Stromal cell of bone marrow (primary cell): ENCODE measurements at regions not wholly inside any gene's neighbourhood (a gene's known extent, or its start where the extent isn't known, plus 50 kb on each side); places are given as distances from the start of the nearest gene placed in this dataset.

ENCODE experiments used
- DNase-seq: peaks from one replicate; pipeline ENCODE4 v3.0.0-alpha.2; 2012; ENCODE audit warnings: low read depth

- DNase-seq: no peak
Measured at GRCh38 chr6:767755-768512, 75.0 kb upstream of the EXOC2 start.

- no peak for DNase-seq
Measured at GRCh38 chr6:766625-767024, 73.7 kb upstream of the EXOC2 start.

- DNase-seq: no peak
Measured at GRCh38 chr6:761997-762396, 69.1 kb upstream of the EXOC2 start.

GRCh38 chr6:760982-761955 is 68.3 kb upstream of the EXOC2 start:
- no peak for DNase-seq

GRCh38 chr6:759729-760128 is 66.8 kb upstream of the EXOC2 start:
- no peak for DNase-seq

- DNase-seq: no peak
Measured at GRCh38 chr6:756224-756623, 63.3 kb upstream of the EXOC2 start.

GRCh38 chr6:754202-754601 is 61.3 kb upstream of the EXOC2 start:
- no peak for DNase-seq

- no peak for DNase-seq
Measured at GRCh38 chr6:753486-753885, 60.5 kb upstream of the EXOC2 start.

GRCh38 chr6:752438-752837 is 59.5 kb upstream of the EXOC2 start:
- DNase-seq: no peak

- DNase-seq: no peak
Measured at GRCh38 chr6:751765-752164, 58.8 kb upstream of the EXOC2 start.

GRCh38 chr6:747921-748320 is 55.0 kb upstream of the EXOC2 start:
- no peak for DNase-seq

- no peak for DNase-seq
Measured at GRCh38 chr6:747028-747427, 54.1 kb upstream of the EXOC2 start.

GRCh38 chr6:744666-745353 is 51.9 kb upstream of the EXOC2 start:
- DNase-seq: no peak

- DNase-seq: no peak
Measured at GRCh38 chr6:743320-744096, 50.6 kb upstream of the EXOC2 start.
